Uterus (tissue), 2 donors: ENCODE measurements at regions not wholly inside any gene's neighbourhood (a gene's known extent, or its start where the extent isn't known, plus 50 kb on each side); places are given as distances from the start of the nearest gene placed in this dataset.

ENCODE experiments used
- POLR2A ChIP-seq, 2 donors: fragments of 450-650 bp; IDR thresholded peaks; one replicate each; pipeline ENCODE4 v1.6.1; 2016; ENCODE audit warnings: antibody characterized with exemption in 2 of 2, mild to moderate bottlenecking in 1 of 2, moderate library complexity in 1 of 2
- TF ChIP-seq, protein P1 (sequence below), 4 experiments: fragments of 200-600 bp in 2 of 4; fragments of 450-650 bp in 2 of 4; sonication (generic) in 2 of 4; IDR thresholded peaks; one replicate each; pipeline ENCODE4 v1.5.1; 2016 to 2019; ENCODE audit warnings: antibody characterized with exemption in 4 of 4, mild to moderate bottlenecking in 2 of 4, moderate library complexity in 1 of 4

DNA sequence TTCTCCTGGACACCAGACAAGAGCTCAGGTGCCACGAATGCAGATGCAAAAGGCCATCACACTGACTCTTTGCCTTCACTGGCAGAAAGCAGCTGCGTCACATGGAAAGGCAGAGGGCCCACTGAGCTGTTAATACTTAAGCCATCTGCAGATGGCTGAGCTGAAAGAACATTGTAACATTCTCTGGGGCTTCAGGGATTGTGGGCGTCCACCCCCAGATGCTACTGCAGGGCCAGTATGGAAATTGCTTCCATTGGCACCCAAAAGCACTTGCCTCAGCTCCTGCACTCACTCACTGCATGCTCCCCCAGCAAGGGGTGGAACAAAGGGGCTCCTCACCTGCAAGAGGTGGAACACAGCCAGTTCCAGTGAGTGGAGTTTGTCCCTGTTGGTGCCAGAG, 1264.6 kb downstream of the REEP3 start:
- no peak for TF ChIP-seq POLR2A (IDR thresholded peaks at IDR 0.05)
- TF ChIP-seq, protein P1, sequence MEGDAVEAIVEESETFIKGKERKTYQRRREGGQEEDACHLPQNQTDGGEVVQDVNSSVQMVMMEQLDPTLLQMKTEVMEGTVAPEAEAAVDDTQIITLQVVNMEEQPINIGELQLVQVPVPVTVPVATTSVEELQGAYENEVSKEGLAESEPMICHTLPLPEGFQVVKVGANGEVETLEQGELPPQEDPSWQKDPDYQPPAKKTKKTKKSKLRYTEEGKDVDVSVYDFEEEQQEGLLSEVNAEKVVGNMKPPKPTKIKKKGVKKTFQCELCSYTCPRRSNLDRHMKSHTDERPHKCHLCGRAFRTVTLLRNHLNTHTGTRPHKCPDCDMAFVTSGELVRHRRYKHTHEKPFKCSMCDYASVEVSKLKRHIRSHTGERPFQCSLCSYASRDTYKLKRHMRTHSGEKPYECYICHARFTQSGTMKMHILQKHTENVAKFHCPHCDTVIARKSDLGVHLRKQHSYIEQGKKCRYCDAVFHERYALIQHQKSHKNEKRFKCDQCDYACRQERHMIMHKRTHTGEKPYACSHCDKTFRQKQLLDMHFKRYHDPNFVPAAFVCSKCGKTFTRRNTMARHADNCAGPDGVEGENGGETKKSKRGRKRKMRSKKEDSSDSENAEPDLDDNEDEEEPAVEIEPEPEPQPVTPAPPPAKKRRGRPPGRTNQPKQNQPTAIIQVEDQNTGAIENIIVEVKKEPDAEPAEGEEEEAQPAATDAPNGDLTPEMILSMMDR (IDR thresholded peaks at IDR 0.05), result no peak
